H1 (cell line): ENCODE measurements at regions not wholly inside any gene's neighbourhood (a gene's known extent, or its start where the extent isn't known, plus 50 kb on each side); places are given as distances from the start of the nearest gene placed in this dataset.

ENCODE experiments used
- ATF2 ChIP-seq: IDR thresholded peaks from 2 replicates; pipeline ENCODE4 v1.6.1; 2012; ENCODE audit warnings: low read length, inconsistent platforms
- BCL11A ChIP-seq, 2 experiments: IDR thresholded peaks; one replicate each; pipeline ENCODE4 v1.6.1; 2011; ENCODE audit warnings: low read depth in 2 of 2, low read length in 2 of 2, mild to moderate bottlenecking in 2 of 2
- CTCF ChIP-seq, 3 experiments: IDR thresholded peaks; 1 replicate in 2 of 3; 2 replicates in 1 of 3; pipeline versions ENCODE4 v1.5.1 to v1.6.1; 2011; ENCODE audit warnings: low read length in 3 of 3, mild to moderate bottlenecking in 3 of 3, inconsistent platforms in 2 of 3, low read depth in 1 of 3, moderate library complexity in 1 of 3; ENCODE audit not compliant: insufficient read depth in 1 of 3; ENCODE audit errors: control extremely low read depth in 1 of 3
- EP300 ChIP-seq, 2 experiments: IDR thresholded peaks; 1 replicate in 1 of 2; 2 replicates in 1 of 2; pipeline ENCODE4 v1.6.1; 2011 to 2012; ENCODE audit warnings: low read depth in 2 of 2, low read length in 2 of 2, mild to moderate bottlenecking in 2 of 2, borderline replicate concordance in 1 of 2, inconsistent platforms in 1 of 2, moderate library complexity in 1 of 2
- EZH2 ChIP-seq: fragments of 200-600 bp; sonication (generic); IDR thresholded peaks from 2 replicates; pipeline ENCODE4 v1.7.1; 2012; ENCODE audit warnings: low read depth, mild to moderate bottlenecking, moderate library complexity, low read length, inconsistent platforms; ENCODE audit not compliant: severe bottlenecking
- GABPA ChIP-seq: IDR thresholded peaks from 2 replicates; pipeline ENCODE4 v1.6.1; 2011; ENCODE audit warnings: mild to moderate bottlenecking, low read length, moderate library complexity, borderline replicate concordance; ENCODE audit not compliant: insufficient read depth
- KDM1A ChIP-seq: fragments of 200-600, 300-600 bp; sonication (generic); IDR thresholded peaks from 2 replicates; pipeline ENCODE4 v1.7.1; 2016; ENCODE audit warnings: mild to moderate bottlenecking, low read length, borderline replicate concordance
- NRF1 ChIP-seq: IDR thresholded peaks from 2 replicates; pipeline ENCODE4 v1.6.1; 2011; ENCODE audit warnings: mild to moderate bottlenecking, low read depth, low read length, improper control_type of control experiment
- POLR2A ChIP-seq, 2 experiments: IDR thresholded peaks; 1 replicate in 1 of 2; 2 replicates in 1 of 2; pipeline ENCODE4 v1.6.1; 2011; ENCODE audit warnings: low read depth in 2 of 2, low read length in 2 of 2, mild to moderate bottlenecking in 2 of 2; ENCODE audit errors: control extremely low read depth in 1 of 2
- POLR2AphosphoS5 ChIP-seq: IDR thresholded peaks from 2 replicates; pipeline ENCODE4 v1.6.1; 2011; ENCODE audit warnings: low read depth, low read length
- RAD21 ChIP-seq, 2 experiments: IDR thresholded peaks in 1 of 2; conservative IDR thresholded peaks in 1 of 2; 2 replicates each; pipeline ENCODE4 v1.6.1; 2011; ENCODE audit warnings: low read depth in 2 of 2, low read length in 2 of 2, improper control_type of control experiment in 1 of 2, inconsistent platforms in 1 of 2, mild to moderate bottlenecking in 1 of 2, moderate library complexity in 1 of 2

GRCh38 chr4:74517996-74518395 is 73.1 kb downstream of the AREG start:
- no peak for TF ChIP-seq RAD21 (IDR thresholded peaks at IDR 0.05 in 1 of 2, conservative IDR thresholded peaks at IDR 0.05 in 1 of 2; ENCODE audit: low read depth in 2 of 2, low read length in 2 of 2)
- no peak for TF ChIP-seq KDM1A
- TF ChIP-seq CTCF (IDR thresholded peaks at IDR 0.05; ENCODE audit: control extremely low read depth in 1 of 3, insufficient read depth in 1 of 3, low read depth in 1 of 3, low read length in 3 of 3) = no peak
- no peak for TF ChIP-seq GABPA
- TF ChIP-seq NRF1 = no peak
- no peak for TF ChIP-seq POLR2A (IDR thresholded peaks at IDR 0.05; ENCODE audit: control extremely low read depth in 1 of 2, low read depth in 2 of 2, low read length in 2 of 2)
- TF ChIP-seq POLR2AphosphoS5 = no peak
- TF ChIP-seq EP300 (IDR thresholded peaks at IDR 0.05; ENCODE audit: borderline replicate concordance in 1 of 2, low read depth in 2 of 2, low read length in 2 of 2) = no peak
- no peak for TF ChIP-seq BCL11A (IDR thresholded peaks at IDR 0.05; ENCODE audit: low read depth in 2 of 2, low read length in 2 of 2)
- no peak for TF ChIP-seq EZH2
- no peak for TF ChIP-seq ATF2
